Renal cortical epithelial cell (primary cell): ENCODE measurements at regions not wholly inside any gene's neighbourhood (a gene's known extent, or its start where the extent isn't known, plus 50 kb on each side); places are given as distances from the start of the nearest gene placed in this dataset.
"Not testable (repeated sequence)": the region's sequence is repeated elsewhere in the genome, so short reads cannot be mapped to it uniquely, and the experiment has no call there.

Experiments used
- DNase-seq: peaks from one replicate; pipeline ENCODE4 v3.0.0-alpha.2; 2011; ENCODE audit warnings: low read depth

GRCh38 chr6:97347111-97347510 is 64.1 kb upstream of the MMS22L start:
- DNase-seq, result no peak

DNA sequence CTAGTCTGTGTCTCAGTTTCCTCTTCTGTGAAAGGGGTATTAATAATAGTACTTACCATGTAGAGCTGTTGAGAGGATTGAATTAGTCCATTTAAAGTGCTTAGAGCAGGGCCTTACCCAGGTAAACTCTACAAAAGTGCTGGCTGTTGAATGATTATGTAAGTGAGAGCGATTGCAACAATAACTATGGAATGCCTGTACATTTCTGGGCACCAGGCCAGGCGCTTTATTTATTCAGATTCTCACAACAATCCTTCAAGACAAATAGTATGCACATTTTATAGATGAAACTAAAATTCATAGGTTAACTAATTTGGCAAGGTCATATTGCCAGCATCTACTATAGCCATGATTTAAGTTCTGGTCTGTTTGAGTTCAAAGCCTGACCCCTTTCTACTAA is 78.3 kb upstream of the MMS22L start:
- DNase-seq, result no peak

DNA sequence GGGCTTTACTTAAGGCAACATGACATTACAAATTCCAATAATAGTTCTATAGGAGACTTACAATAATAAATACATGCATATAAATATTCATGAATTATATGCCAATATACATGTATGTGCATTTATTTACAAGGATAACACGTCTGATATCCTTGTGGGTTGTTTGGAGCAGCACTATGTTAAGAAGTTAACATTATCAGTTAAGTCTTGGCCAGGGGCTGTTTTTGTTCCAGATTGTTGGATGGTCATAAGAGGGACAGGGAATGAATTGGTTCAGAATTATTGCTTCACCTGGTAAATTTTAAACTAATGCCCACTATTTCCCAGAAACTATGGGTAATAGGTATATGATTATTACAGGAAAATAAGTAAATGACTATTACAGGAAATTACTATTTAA is 81.3 kb upstream of the MMS22L start:
- DNase-seq, result peak; percentile 60

DNA sequence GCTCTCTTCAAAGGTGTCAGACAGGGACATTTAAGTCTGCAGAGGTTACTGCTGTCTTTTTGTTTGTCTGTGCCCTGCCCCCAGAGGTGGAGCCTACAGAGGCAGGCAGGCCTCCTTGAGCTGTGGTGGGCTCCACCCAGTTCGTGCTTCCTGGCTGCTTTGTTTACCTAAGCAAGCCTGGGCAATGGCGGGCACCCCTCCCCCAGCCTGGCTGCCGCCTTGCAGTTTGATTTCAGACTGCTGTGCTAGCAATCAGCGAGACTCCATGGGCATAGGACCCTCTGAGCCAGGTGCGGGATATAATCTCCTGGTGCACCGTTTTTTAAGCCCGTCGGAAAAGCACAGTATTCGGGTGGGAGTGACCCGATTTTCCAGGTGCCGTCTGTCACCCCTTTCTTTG is 99.1 kb upstream of the MMS22L start:
- DNase-seq, result not testable (repeated sequence)

- DNase-seq, result no peak
Observed at GRCh38 chr6:97392735-97393134, 109.7 kb upstream of the MMS22L start.

DNA sequence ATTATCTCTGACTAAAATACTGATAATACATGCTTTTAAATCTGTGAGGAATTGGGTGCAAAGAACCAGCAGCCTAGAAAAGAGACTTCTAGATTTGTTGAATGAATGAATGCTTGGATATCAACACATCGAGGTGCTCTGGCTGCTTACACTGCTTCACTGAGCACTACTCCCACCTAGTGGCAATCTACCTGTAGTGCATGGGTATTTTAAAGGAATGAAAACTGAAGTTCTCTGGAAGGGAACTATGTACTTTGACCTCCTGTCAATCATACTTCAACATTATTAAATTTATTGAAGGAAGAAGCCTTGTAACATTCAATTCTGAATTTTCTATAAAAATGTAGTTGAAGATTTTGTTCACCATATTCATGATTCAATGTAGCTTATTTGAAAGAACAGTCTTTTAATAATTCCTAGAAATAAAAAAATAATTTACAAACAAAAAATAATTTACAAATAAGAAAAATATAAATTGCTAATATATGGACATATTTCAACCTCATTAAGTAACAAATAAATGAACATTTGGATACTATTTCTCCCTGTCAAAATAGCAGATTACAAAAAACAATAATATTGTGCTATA is 111.2 kb upstream of the MMS22L start:
- DNase-seq, result peak; percentile 66

DNA sequence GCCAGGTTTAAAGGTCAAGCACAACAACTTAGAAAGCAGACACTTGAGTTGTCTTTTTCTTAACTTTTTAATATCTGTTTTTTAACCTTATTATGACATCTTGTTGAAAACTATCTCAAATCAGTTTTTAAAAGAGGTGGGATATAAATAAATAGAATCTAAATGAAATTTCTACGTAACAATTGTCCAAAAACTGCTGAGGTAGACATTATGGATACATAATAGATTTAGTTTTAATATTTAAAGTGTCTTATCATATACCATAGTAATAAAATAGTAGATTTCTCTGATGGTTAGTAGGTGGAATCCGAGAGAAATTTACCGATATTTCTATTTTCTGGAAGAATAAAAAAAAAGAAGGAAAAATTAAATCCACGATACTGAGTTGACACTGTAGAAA is 113.9 kb upstream of the MMS22L start:
- DNase-seq, result no peak

DNA sequence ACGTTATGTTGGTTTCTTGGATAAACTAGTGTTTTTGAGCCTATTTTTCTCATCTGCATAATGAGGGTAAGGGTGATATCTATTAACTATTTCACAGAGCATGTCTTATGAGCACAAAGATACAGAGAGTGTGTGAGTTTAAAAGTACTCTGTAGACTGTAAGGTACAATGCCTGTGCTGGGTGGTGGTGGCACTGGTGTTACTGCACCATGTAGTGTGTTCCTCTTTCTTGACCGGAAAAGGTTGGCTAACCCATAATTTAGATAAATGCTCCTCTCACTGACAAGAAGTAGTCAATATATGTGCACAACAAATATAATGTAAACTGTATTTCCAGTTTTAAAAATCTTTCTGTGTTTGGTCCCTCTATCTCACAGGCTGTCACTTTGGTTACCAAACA is 116.2 kb upstream of the MMS22L start:
- no peak for DNase-seq

GRCh38 chr6:97401533-97401932 is 118.5 kb upstream of the MMS22L start:
- DNase-seq, result no peak

GRCh38 chr6:97405818-97406409 is 122.9 kb upstream of the MMS22L start:
- DNase-seq, result peak; percentile 11

DNA sequence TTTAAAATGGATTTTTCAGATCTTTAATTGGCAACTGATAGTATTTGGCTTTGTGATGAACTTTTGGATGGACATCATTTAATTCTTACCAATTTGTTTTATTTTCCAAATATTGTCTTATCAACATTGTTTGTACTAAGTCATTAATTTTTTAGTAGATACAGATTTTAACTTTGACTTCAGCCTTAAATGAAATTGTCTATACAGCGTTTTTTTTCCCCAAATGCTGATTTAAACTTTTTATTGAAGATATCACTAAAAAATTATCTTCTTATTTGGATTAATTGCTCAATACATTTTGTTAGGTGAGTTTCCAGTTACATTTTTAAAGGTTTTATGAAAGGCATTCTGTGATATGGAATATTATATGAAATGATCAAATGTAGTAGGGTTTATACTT is 123.6 kb upstream of the MMS22L start:
- no peak for DNase-seq

- DNase-seq, result no peak
Observed at GRCh38 chr6:97411610-97412009, 128.6 kb upstream of the MMS22L start.

GRCh38 chr6:97412511-97412910 is 129.5 kb upstream of the MMS22L start:
- no peak for DNase-seq

DNA sequence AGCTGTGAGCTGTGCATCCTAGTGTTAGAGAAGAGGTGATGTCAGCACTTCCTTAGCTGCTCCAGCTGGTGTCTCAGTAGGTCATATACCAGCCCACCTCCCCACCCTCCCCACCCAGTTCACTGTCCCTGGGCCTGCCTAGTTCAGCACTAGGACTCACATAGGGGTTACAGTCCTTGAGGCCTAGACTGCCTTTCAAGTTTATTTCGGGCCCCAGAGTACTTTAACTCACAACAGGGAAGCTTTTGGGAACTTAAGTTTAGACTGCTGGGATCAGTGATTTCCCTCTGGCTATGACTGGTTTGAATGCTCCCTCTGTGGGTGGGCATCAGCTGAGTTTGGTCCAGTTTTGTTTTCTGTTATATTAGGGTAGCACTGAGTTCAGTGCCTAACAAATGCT is 139.2 kb upstream of the MMS22L start:
- DNase-seq, result no peak

DNA sequence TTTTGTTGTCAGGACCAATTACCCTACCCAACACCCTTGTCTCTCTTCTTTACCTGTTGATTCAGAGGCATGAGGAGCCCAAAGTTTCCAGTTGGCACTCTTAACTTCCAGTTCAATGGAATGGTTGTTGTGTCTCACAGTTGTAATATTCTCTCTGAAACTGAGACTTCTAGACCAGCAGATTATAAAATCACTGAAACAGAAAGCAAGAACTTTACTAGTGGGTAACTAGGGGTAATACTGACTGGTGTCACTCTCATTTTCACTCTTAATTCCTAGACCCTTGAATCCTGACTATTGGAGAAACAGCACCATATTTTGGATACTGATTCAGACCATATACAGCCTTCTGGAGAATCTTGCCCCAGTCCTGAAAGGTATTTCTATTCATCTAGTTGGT is 140.2 kb upstream of the MMS22L start:
- no peak for DNase-seq

GRCh38 chr6:97427648-97428047 is 144.6 kb upstream of the MMS22L start:
- DNase-seq, result peak; percentile 26

DNA sequence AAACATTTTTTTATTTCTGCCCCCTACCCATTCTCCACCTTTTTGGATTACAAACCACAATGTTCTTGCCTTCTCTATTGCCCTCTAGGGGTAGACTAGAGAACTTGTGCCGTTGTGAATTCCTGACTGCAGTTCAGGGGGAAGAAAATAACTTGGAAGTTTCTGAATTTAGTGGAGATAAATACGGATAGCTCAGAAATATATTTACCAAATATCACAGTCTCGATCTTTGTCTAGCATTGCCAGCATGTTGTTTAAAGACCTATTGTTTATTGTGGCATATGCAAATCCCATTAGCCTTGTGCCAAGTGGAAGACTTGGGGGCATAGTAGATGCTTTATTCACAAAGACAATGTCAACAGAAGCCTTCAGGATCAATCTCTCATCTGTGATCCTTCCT is 154.1 kb upstream of the MMS22L start:
- peak; percentile 21 for DNase-seq

- no peak for DNase-seq
Observed at GRCh38 chr6:97438011-97438671, 155.1 kb upstream of the MMS22L start.

- peak; percentile 16 for DNase-seq
Observed at GRCh38 chr6:97440590-97441176, 157.7 kb upstream of the MMS22L start.

DNA sequence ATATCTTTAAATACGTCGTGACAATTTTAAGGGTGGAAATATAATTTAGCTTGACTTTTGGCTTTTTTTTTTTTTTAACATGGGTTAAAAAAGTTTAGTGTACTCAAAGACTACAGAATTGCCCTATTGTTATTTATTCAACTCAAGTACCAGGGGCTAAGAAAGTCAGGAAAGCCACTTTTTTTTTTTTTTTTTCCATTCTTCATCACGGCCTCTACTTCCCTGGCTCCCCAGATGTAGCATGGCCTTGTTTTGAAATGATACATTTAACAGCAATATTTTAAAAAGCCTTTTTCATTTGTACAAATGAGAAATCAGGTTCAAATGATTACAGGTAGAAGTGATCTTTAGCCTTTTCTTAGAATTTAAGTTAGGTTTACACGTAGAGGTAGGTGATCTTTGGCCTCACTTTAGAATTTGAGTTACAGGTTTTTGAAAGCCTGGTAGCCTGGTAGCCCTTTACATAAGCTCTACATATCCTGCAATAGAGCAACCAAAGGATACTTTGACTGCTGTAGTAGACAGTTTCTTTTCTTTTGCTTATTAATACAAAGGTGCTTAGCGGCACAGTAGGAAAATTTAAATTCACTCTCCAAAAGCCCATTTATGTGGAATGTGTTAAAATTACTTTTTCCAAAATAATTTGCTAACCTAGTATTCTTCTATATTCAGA is 160.5 kb upstream of the MMS22L start:
- no peak for DNase-seq

DNA sequence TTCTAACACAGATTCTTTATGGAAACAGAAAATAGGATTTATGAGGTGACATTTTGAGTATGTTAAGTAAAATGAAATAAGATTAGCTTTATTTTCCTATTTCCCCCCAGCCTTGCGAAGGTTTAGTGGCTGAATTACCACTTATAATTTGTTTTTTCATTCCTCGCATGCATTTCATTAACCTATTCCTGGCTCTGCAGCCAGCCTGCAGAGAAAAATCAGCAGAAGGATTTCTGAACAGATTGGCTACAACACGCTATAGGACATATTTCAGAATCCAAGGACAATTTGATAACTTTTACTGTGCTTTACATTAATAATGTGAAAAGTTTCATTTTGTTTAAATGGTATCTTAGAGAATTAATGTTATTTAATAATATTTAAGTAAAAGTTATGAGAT is 162.4 kb upstream of the MMS22L start:
- no peak for DNase-seq

DNA sequence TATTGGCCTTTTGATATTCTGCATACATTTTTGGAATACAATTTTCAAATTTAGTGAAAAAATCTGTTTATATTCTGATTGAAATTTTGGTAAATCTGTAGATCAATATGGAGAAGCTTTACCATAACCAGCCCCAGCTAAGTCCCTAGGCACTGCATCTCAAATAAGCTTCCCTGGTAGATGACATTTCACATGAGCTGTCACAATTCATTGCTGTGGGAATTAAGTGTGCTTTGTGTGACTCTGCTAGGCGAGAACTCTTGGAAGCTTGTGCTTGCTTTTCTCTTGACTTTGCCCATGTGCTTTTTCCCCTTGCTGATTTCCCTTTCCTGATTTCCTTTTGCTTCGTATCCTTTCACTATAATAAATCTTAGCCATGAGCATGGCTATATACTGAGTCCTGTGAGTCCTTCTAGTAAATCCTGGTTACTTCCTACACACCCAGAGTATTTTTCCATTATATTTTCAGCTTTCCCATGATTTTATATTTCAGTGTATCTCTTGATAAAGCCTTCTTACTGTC is 166.5 kb upstream of the MMS22L start:
- DNase-seq, result no peak
